Head of caudate nucleus (tissue), 42 donors: ENCODE measurements at regions not wholly inside any gene's neighbourhood (a gene's known extent, or its start where the extent isn't known, plus 50 kb on each side); places are given as distances from the start of the nearest gene placed in this dataset.
A peak's percentile ranks its signal among the peaks of the same experiment; 100 is the strongest.

Experiments
- DNase-seq, 42 donors: peaks; one replicate each; pipeline versions ENCODE4 v3.0.0 to v3.0.0-alpha.2; 2020 to 2021; ENCODE audit warnings: mixed read lengths in 7 of 42
- intact Hi-C: fragments of 100-400 bp; cut with DNase I; formaldehyde crosslinking; loops from one replicate; pipeline ENCODE4 v1.15.0; 2022

GRCh38 chr12:85559127-85559526 lies 277.1 kb downstream of the RASSF9 start:
- intact Hi-C loops = no loop called here
- no peak for DNase-seq

DNA sequence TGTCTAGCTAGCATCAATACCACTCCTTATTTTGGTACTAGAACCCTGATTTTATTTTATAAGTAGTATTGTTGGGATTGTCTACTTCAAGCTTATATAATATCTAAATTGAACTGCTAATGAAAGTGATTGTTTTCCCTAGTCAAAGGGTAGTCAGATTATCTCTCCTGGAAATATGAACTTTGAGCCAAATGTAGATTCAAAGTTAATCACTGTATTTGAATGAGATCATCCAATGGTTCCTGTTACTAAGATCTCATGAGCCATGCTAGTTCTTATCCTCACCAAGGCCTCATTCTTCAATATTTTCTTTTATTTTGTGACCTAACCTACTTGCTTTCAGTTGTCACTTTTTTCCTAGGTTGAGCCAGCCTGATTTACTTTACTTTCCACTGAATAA lies 276.7 kb downstream of the RASSF9 start:
- no peak for DNase-seq
- intact Hi-C loops = no loop called here

- intact Hi-C loops = no loop called here
- no peak for DNase-seq
Observed at GRCh38 chr12:85562765-85563164, 273.4 kb downstream of the RASSF9 start.

DNA sequence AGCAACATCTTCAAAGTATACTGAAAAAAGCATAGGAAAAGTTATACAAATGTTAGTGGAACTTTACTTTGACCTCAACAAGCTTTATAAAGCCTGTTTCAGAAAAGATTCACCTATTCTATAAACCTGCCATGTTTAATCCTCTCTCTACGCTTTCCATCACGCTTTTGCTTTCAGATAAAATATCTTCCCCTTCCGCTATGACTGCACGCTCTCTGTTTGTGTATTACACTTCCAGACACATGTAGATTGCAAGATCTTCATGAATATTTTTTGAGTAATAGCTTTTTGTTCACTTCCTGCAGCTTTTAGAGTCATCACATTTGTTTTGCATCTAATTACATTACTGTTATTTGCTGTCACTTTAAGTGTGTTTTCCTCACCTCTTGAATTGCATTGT lies 271.4 kb downstream of the RASSF9 start:
- intact Hi-C loops = no loop called here
- no peak for DNase-seq

DNA sequence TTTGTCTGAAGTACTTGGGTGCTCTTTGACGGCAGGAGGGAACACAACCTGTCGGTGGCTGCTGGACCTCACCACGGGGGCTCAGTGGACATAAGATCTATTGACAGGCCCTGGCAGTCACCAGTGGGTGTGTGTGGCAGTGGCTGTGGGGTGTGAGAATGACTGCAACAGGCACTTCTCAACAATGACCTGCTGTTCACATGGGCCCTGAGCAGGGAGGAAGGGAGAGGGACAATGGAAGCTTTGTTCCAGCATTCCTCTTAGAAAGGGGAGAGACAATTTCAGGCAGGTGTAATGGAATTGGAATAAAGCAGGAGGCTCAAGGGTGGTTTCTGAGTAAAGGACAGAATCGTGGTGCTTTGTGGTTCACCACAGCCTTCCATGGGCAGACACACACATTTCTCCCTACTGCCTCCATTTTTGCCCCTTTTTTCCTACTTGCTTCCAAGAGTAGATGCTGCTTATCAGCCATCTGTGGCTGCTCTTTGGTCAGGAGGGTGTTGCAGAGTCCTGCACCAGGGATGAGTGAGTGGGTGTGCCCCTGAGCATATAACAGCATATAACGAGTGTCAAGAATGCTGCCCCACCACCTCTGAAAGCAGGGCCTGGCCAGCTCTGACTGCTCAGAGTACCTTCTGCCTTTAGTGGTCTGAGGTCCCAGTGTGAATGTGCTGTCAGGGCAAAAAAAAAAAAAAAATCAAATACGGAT lies 267.7 kb downstream of the RASSF9 start:
- no peak for DNase-seq
- intact Hi-C loops = no loop called here

- intact Hi-C loops = no loop called here
- DNase-seq = no peak
Observed at GRCh38 chr12:85569261-85569660, 266.9 kb downstream of the RASSF9 start.

- intact Hi-C loops = no loop called here
- no peak for DNase-seq
Observed at GRCh38 chr12:85572956-85573355, 263.3 kb downstream of the RASSF9 start.

- no peak for DNase-seq
- intact Hi-C loops = no loop called here
Observed at GRCh38 chr12:85573635-85574214, 262.5 kb downstream of the RASSF9 start.

DNA sequence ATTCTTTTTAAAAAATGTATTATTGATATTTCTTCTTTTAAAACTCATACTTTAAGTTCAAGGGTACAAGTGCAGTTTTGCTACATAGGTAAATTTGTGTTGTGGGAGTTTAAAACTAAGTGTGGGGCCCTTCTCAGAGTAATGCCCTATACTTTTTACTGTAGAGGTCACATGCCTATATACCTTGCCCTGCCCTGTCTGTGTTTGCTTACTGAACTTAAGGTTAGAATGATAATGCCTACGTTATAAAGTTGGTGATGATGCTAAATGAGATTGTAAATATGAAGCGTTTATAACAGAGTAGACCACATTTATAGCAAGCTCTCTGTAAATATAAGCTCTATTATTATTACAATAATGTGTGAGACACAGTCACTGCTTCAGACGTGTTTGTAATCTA lies 261.9 kb downstream of the RASSF9 start:
- intact Hi-C loops = no loop called here
- DNase-seq = no peak

- peak in 25 of 42 donors; percentile 3 to 51 (median 21) for DNase-seq
- intact Hi-C loops = no loop called here
Observed at GRCh38 chr12:85575120-85576096, 260.8 kb downstream of the RASSF9 start.

DNA sequence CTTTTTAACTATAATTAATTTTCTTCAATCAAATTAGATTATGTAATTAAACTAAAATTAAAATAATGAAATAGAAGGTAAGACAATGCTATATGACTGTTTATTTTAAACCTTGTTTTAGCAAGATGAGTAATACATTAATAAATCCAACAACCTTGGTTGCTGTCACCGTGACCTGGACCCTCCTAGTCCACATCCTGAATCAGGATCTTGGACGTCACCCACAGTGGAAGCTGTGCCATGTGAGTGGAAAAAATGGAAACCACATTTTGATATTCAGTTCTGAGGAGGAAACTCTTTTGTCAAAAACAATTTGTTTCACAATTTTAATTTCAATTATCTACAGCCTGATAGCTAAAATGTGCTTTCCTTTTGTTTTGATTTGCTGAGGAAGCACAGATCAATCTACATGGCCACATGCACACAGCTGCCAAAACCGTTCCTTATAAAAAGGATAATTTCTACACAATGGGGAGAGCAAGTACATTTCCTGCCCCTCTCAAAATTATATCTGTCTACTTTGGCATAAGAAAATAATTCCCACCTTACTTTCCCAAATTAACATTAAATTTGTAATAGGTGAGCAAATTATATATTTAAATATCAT lies 255.5 kb downstream of the RASSF9 start:
- DNase-seq = no peak
- intact Hi-C loops = no loop called here

GRCh38 chr12:85587158-85587557 lies 249.1 kb downstream of the RASSF9 start:
- intact Hi-C loops = no loop called here
- DNase-seq = no peak

DNA sequence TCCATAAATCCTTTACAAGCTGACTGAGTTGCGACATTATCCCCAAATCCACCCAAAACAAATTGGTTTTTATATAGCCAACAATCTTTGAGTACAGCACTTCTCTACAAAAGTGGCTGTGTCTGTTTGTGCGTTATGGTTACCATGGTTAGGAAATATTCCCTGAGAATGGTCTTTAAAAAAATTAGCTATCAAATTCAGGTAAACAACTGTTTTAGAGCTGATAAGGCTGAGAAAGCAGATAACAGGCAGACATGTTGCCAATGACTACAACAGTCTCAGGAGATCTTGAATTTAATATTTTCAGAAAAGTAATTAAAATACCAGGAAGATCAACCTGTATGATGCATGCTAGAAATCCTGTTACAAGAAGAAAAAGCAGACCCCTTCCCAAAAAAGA lies 248.0 kb downstream of the RASSF9 start:
- DNase-seq = no peak
- intact Hi-C loops = no loop called here

GRCh38 chr12:85600841-85601240 lies 235.4 kb downstream of the RASSF9 start:
- no peak for DNase-seq
- intact Hi-C loops = no loop called here

DNA sequence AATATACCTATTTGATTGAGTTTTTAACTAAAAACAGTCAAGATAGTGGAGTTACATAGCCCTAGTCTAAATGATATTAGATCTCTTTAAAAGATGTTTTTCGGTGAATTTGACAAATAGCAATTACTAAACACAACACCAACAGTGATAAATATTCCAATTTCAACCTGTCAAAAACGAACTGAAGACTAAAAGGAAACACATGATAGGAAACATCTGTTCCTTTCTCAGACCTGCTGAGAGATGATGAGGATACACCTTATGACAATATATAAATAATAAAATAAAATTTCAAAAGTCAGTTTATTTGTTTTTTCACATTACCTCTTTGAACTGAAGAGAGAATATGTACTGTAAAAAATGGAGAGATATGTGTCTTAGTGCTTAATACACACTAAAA lies 232.7 kb downstream of the RASSF9 start:
- intact Hi-C loops = no loop called here
- no peak for DNase-seq

GRCh38 chr12:85606455-85606854 lies 229.8 kb downstream of the RASSF9 start:
- DNase-seq = no peak
- intact Hi-C loops = no loop called here

DNA sequence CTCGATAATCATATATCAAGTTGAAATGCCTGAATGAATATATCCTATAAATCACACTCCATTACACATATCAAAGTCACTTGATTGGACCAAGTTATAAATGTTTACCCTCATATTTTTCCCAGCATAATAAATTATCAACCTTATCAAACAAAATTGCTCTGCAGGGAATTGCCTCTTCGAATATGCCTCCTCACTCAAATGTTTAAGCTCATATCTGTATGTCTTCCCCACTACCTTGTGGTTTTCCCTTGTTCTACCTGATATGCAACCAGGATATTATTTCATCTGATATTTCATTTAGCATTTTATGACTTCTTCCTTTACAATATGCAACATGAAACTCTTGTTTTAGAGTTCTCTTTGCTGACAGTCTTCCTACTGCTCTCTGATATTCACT lies 226.4 kb downstream of the RASSF9 start:
- no peak for DNase-seq
- intact Hi-C loops = no loop called here

GRCh38 chr12:85610194-85610593 lies 226.0 kb downstream of the RASSF9 start:
- intact Hi-C loops = no loop called here
- no peak for DNase-seq

DNA sequence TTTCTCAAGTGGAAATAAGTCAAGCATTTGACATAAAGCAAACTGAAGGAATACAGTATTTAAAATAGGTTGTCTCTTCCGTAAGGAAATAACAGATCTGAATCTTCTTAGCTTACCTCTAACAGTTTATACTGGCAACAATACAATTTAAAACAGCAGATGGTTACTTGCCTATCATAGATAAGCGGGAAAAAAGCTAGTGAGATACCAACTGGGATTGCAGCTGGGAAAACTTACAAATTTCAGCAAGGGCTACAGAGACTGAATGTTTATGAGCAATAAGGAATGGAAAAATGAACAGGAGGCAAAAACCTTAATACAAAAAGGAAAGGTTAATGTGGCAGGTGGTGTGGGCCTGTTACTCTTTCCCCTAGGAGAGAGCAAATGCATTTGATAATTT lies 220.0 kb downstream of the RASSF9 start:
- intact Hi-C loops = no loop called here
- DNase-seq = no peak
